Upper lobe of right lung (tissue), 1 donor: ENCODE measurements at regions not wholly inside any gene's neighbourhood (a gene's known extent, or its start where the extent isn't known, plus 50 kb on each side); places are given as distances from the start of the nearest gene placed in this dataset.

Source experiments
- ATAC-seq: fragments of 200-7000 bp; cut with Tn5 transposase; one replicate; pipeline ENCODE4 v1.9.1; 2020; ENCODE audit warnings: mild to moderate bottlenecking, moderate library complexity
- DNase-seq: peaks from one replicate; pipeline ENCODE4 v3.0.0-alpha.2; 2020
- H3K27ac ChIP-seq: fragments of 200-600 bp; one replicate; pipeline ENCODE4 v1.8.0; 2022
- H3K27me3 ChIP-seq: fragments of 200-600 bp; one replicate; pipeline ENCODE4 v1.8.0; 2022; ENCODE audit warnings: mild to moderate bottlenecking
- H3K36me3 ChIP-seq: fragments of 200-600 bp; one replicate; pipeline ENCODE4 v1.8.0; 2022
- H3K4me1 ChIP-seq: fragments of 200-600 bp; one replicate; pipeline ENCODE4 v1.8.0; 2022
- H3K4me3 ChIP-seq: fragments of 200-600 bp; one replicate; pipeline ENCODE4 v1.8.0; 2022; ENCODE audit warnings: mild to moderate bottlenecking
- H3K9me3 ChIP-seq: fragments of 200-600 bp; one replicate; pipeline ENCODE4 v1.8.0; 2022
- intact Hi-C: fragments of 100-400 bp; cut with DNase I; formaldehyde crosslinking; loops from one replicate; pipeline ENCODE4 v1.11.0; 2022
- TF ChIP-seq, protein P1 (sequence below): fragments of 200-600 bp; IDR thresholded peaks from one replicate; pipeline ENCODE4 v1.8.0; 2022; ENCODE audit warnings: antibody characterized with exemption
- donor health status: DM: no; HTN: yes; CAD: no; lungs with severe emphysema.

- intact Hi-C loops: no loop called here
- TF ChIP-seq, protein P1, sequence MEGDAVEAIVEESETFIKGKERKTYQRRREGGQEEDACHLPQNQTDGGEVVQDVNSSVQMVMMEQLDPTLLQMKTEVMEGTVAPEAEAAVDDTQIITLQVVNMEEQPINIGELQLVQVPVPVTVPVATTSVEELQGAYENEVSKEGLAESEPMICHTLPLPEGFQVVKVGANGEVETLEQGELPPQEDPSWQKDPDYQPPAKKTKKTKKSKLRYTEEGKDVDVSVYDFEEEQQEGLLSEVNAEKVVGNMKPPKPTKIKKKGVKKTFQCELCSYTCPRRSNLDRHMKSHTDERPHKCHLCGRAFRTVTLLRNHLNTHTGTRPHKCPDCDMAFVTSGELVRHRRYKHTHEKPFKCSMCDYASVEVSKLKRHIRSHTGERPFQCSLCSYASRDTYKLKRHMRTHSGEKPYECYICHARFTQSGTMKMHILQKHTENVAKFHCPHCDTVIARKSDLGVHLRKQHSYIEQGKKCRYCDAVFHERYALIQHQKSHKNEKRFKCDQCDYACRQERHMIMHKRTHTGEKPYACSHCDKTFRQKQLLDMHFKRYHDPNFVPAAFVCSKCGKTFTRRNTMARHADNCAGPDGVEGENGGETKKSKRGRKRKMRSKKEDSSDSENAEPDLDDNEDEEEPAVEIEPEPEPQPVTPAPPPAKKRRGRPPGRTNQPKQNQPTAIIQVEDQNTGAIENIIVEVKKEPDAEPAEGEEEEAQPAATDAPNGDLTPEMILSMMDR: no peak
- DNase-seq: no peak
- H3K9me3 ChIP-seq: no peaks in the 10 kb centered on the region
- no peak for ATAC-seq
- H3K4me3 ChIP-seq: no peak overlapping the region
- no peaks in the 10 kb centered on the region for H3K4me1 ChIP-seq
- peaks cover 13% of the 10 kb centered on the region for H3K27me3 ChIP-seq
- H3K36me3 ChIP-seq: no peaks in the 10 kb centered on the region
- no peak overlapping the region for H3K27ac ChIP-seq
Measured at GRCh38 chr2:20917287-20917660, 94.4 kb upstream of the LDAH start.

- Histone ChIP-seq H3K9me3 (no peaks in the 10 kb centered on the region), H3K4me1 (no peaks in the 10 kb centered on the region), H3K4me3 (no peak overlapping the region), H3K36me3 (no peaks in the 10 kb centered on the region), H3K27me3 (peaks cover 13% of the 10 kb centered on the region), H3K27ac (no peak overlapping the region)
- TF ChIP-seq, protein P1: no peak
- DNase-seq (no peak), ATAC-seq (no peak)
- intact Hi-C loops: no loop called here
Measured at GRCh38 chr2:20916604-20917286, 93.8 kb upstream of the LDAH start.

- intact Hi-C loops: no loop called here
- H3K27ac ChIP-seq: no peak overlapping the region
- TF ChIP-seq, protein P1: no peak
- H3K4me3 ChIP-seq: no peak overlapping the region
- H3K9me3 ChIP-seq: no peaks in the 10 kb centered on the region
- DNase-seq: no peak
- H3K4me1 ChIP-seq: no peaks in the 10 kb centered on the region
- peaks cover 10% of the 10 kb centered on the region for H3K27me3 ChIP-seq
- no peaks in the 10 kb centered on the region for H3K36me3 ChIP-seq
- ATAC-seq: no peak
Measured at GRCh38 chr2:20915271-20915670, 92.4 kb upstream of the LDAH start.

DNA sequence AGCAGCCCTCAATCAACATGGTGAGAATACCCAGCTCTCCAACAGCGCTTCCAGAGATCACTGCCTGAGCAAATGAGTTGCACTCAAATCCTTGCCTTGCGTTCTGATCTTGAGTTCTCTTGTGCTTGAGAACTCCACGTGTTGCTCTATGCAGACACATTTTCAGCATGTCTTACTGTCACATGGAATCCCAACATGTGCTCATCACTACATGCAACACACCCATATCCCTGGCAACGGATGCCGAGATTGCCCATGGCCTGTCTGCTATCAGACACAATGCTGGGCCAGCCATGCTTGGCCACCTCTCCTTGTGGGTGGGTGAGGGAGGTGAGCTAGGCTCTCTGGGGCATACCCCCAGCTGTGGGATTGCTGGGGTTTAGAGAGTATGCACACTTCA lies 91.9 kb upstream of the LDAH start:
- peaks cover 7% of the 10 kb centered on the region for H3K27me3 ChIP-seq
- intact Hi-C loops: no loop called here
- no peaks in the 10 kb centered on the region for H3K36me3 ChIP-seq
- H3K27ac ChIP-seq: no peak overlapping the region
- TF ChIP-seq, protein P1: no peak
- ATAC-seq: no peak
- no peaks in the 10 kb centered on the region for H3K4me1 ChIP-seq
- H3K4me3 ChIP-seq: no peak overlapping the region
- DNase-seq: no peak
- H3K9me3 ChIP-seq: no peaks in the 10 kb centered on the region

- Histone ChIP-seq H3K9me3 (no peaks in the 10 kb centered on the region), H3K27ac (no peak overlapping the region), H3K36me3 (no peaks in the 10 kb centered on the region), H3K27me3 (peaks cover under 1% of the 10 kb centered on the region), H3K4me3 (no peak overlapping the region), H3K4me1 (no peaks in the 10 kb centered on the region)
- intact Hi-C loops: no loop called here
- ATAC-seq (no peak), DNase-seq (no peak)
- TF ChIP-seq, protein P1: no peak
Measured at GRCh38 chr2:20914087-20914486, 91.2 kb upstream of the LDAH start.

- Histone ChIP-seq H3K4me1 (no peaks in the 10 kb centered on the region), H3K9me3 (no peaks in the 10 kb centered on the region), H3K36me3 (no peaks in the 10 kb centered on the region), H3K27me3 (no peaks in the 10 kb centered on the region), H3K4me3 (no peak overlapping the region), H3K27ac (no peak overlapping the region)
- no peak for DNase-seq
- TF ChIP-seq, protein P1: no peak
- intact Hi-C loops: no loop called here
- ATAC-seq: no peak
Measured at GRCh38 chr2:20913491-20913890, 90.6 kb upstream of the LDAH start.
